Limb (tissue), 2 donors: ENCODE measurements at regions not wholly inside any gene's neighbourhood (a gene's known extent, or its start where the extent isn't known, plus 50 kb on each side); places are given as distances from the start of the nearest gene placed in this dataset.

Source experiments
- DNase-seq, 2 donors: peaks; one replicate each; pipeline ENCODE4 v3.0.0-alpha.2; 2016; ENCODE audit errors: extremely low spot score in 2 of 2

GRCh38 chr1:4422504-4423289 is 231.7 kb upstream of the AJAP1 start:
- peak in 1 of 2 donors; percentile 1 for DNase-seq

DNA sequence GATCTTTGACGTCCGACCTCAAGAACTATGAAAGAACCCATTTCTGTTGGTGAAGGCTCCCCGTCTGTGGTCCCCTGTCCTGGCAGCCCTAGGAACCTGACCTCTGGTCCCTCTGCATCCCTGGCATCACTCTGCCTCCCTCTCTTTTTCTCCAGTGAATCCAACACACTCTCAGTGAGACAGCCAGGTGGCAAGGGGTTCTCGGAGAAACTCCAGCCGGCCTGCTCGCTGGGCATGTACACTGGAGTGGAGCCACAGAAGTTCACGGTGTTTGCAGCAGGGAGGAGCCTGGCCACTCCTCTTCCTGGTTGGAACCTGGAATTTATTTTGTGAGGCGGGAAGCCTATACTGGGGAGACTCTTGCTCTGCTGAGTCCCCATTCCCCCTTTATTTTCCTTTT is 230.2 kb upstream of the AJAP1 start:
- DNase-seq: no peak

- no peak for DNase-seq
Observed at GRCh38 chr1:4424766-4425165, 229.6 kb upstream of the AJAP1 start.

DNA sequence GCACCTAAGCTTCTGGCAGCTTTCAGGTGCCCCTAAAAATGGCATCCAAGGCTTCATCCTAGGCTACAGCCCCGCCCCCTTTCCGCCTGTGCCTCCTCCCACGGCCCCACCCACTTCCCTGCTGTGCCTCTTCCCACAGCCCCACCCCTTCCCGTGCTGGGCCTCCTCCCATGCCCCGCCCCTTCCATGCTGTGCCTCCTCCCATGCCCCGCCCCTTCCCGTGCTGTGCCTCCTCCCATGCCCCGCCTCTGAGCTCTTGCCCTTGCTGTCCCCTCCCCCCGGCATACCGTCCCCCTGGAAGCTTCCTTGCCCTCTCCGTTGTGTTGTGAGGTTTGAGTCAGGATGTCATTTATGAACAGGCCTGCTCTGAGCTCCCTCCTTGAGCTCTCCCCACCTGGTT is 228.5 kb upstream of the AJAP1 start:
- no peak for DNase-seq

- no peak for DNase-seq
Observed at GRCh38 chr1:4428711-4429110, 225.7 kb upstream of the AJAP1 start.

GRCh38 chr1:4430406-4431365 is 223.7 kb upstream of the AJAP1 start:
- no peak for DNase-seq

DNA sequence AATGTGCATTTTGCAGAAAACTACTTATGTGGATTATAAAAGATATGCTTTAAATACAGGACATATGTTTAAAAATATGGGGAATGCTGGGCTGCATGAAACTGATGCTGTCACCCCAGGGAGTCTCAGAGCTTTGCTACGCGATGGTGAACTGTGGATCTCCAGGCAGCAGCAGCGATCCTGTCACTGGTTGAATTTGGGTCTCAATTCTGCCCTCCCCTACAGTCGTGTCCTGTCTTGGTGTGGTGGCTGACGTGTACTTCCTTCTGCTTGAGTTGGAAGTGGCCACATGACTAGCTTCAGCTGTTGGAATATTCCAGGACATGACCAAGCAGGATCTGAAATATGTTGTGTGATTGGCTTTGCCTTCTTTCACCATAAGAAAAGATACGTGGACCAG is 222.9 kb upstream of the AJAP1 start:
- no peak for DNase-seq

DNA sequence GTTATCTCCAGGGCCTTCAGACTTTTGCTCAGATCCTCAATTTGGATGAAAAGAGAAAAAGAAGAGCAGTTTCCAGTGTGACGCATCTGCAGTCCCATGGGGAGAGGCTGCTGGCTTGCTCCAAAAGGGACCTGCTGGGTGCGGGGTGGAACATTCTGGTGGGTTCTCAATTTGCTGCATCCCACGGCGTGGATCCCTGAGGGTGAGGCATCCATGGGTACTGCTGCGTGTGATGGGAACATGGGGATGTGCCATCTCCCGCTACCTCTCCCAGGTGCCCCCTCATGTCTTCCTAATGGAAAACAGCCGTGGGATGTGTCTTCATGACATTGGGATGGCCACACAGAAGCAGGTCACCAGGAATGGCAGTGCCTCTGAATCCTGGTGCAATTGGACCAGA is 221.3 kb upstream of the AJAP1 start:
- no peak for DNase-seq

DNA sequence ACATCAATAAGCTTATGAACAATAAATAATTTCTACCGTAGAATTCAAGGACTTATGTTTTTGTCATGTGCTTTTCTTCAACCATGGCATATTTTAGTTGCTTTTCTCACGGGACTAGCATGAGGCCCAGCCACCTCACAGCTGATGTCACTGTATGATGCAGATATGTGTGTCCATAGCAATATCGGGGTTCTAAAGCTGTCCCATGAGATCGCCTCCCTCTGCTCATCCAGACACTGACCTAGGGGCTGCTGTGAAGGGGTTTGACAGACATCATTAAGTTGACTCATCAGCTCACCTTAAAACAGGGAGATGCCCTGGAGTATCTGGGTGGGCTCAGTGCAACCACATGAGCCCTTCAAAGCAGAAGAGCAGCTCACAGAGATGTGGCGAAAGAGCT is 210.3 kb upstream of the AJAP1 start:
- no peak for DNase-seq

DNA sequence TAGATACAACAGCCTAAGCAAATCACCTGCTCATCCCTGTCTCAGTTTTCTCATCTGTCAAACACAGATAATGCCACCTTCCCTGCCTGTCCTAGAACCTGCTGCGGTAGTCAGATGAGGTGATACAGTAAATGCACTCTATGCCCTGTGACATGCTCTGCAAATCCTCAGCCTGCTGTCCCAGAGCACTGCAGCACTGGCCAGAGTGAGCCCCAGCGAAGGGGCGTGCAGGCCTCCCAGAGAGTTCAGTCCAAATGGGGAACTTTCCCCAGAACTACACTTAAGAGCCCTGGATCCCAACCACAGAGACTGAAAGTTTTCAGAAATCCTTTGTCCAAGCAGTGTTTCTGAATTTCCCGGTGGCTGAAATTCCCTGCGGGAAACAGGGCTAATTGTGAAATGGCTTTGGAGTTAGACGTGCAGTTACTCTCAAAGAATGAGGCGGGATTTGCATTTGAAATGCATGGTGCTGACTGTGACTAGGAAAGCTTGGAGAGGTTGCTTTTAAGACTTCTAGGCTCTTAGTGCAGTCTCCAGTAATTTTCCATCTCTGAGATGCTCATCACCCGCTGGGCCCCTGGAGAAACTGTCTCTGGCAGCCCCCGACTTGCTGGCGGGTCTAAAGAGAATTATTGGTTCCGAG is 206.5 kb upstream of the AJAP1 start:
- no peak for DNase-seq

GRCh38 chr1:4449972-4450371 is 204.4 kb upstream of the AJAP1 start:
- DNase-seq: no peak

GRCh38 chr1:4452701-4453100 is 201.7 kb upstream of the AJAP1 start:
- DNase-seq: peak in 1 of 2 donors; percentile 21

DNA sequence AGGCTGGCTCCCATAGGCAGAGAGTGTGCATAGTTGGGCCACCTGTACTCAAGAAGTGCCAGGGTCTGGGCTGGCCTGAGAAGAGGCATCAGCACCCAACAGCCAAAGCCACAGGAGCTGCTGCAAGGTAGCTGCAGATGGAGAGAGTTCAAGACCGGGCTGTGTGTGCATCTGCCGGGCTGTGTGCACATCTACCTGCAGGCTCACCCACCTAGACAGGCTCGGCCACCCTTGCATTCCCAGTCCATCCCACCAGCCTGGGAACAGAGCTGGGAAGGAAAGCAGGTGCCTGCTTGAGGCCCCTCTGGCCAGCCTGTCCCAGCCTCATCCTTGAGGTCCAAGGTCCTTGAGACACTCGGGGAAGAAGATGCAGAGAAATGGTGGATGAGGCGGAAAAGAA is 194.4 kb upstream of the AJAP1 start:
- no peak for DNase-seq

DNA sequence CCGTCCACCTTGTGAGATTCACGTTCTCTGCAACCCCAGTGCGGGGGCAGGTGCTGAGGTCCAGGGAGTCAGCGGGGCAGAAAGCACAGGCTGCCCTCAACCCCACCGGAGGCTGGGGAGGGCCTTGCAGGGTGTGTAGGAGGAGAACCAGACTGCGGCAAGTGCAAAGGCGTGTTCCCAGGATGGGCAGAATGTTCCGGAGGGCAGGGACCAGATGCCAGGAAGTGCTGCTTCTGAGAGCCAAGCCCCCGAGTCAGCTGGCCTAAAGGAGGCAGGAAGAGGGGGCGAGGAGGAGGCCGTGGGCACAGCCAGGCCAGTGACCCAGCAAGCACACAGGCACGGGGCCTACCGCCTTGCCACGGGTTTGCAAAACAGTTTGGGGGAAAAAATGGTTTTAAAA is 193.8 kb upstream of the AJAP1 start:
- DNase-seq: no peak

DNA sequence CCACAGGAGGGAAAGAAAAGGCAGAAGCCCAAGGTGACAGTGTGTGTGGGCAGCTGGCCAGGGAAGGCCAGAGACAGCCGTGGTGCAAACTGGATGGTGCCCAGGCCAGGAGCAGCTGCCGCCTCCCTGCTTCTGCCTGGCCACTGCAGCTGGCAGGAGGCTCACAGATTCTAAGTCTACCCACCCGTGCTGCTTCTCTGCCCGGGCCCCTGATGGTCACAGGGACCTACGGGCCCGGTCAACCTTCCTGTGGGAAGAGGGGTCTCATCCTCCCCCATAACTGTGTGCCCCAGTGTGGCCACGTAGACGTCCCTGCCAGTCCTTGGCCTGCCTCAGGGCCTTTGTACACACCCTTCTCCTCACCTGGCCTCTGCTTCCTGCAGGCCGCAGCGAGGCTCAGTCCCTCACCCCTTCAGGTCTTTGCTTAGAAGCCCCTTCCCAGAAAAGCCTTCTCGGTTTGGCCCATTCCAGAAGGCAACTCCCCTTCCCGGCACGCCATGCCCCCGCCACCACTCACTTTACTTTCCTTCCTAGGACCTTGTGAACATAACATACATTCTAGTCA is 192.6 kb upstream of the AJAP1 start:
- no peak for DNase-seq

DNA sequence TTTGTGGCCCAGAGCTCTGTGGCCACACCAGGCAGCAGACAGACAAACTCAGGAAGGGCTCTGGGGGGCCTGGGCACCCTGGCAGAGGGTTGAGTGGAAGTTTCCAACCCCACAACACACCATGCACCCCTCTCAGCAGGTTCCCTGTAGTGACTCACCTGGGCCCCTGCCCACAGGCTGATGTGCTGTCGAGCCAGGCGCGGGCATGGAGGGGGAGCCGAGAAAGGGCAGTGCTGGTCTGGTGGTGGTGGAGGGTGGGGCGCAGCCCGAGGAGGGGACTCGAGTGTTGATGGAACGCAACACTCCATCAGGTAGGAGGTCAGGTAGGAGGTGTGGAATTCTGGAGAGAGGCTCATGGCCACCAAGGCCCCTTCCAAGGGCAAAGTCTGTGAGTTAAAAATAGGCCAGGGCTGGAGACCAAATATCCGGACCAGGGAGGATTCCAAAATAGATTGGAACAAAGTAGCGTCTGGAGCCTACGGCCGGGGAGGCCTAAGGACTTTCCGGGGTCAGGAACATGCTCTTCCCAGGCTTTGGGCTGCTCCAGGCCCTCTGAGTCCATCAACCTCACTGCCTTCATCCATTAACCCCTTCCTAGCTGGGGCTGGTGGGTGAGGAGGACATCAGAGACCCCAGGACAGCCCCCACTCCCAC is 191.5 kb upstream of the AJAP1 start:
- DNase-seq: no peak

GRCh38 chr1:4463631-4464030 is 190.8 kb upstream of the AJAP1 start:
- DNase-seq: no peak

DNA sequence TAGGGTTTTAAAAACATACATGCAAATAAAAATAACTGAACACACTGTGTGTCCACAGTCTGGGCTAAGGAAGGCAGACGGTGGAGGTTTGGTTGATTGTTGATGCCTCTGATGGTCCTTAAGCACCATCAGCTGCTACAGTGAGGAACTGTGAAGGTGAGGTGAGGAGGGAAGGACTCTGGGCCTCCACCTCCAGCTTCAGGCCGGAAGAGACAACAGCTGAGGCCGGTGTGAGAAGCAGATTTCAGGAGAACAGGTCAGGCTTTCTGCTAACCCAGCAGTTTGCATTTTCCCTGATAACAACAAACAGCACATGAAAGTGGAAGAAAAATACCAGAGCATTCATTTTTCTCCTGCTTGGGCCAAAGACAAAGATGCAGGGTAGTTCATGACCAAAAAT is 189.9 kb upstream of the AJAP1 start:
- no peak for DNase-seq

DNA sequence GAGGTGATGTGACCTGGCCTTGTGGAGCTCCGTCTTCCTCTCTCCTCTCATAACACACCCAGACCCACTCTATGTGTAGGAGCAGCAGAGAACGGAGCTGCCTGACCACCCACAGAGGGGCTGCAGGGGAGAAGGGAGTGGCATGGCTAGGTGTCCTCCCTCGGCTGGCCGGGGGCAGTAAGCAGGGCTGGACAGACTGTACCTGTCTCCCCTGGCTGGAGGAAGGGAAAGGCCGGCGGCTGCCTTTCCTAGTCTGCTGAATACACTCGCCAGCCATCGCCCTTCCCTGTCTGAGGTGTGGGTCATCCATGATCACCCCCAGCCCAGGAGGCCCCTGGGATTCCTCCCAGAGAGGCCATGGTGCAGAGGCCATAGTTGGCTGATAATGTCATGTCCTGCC is 187.2 kb upstream of the AJAP1 start:
- DNase-seq: no peak

- no peak for DNase-seq
Observed at GRCh38 chr1:4468386-4468785, 186.0 kb upstream of the AJAP1 start.

DNA sequence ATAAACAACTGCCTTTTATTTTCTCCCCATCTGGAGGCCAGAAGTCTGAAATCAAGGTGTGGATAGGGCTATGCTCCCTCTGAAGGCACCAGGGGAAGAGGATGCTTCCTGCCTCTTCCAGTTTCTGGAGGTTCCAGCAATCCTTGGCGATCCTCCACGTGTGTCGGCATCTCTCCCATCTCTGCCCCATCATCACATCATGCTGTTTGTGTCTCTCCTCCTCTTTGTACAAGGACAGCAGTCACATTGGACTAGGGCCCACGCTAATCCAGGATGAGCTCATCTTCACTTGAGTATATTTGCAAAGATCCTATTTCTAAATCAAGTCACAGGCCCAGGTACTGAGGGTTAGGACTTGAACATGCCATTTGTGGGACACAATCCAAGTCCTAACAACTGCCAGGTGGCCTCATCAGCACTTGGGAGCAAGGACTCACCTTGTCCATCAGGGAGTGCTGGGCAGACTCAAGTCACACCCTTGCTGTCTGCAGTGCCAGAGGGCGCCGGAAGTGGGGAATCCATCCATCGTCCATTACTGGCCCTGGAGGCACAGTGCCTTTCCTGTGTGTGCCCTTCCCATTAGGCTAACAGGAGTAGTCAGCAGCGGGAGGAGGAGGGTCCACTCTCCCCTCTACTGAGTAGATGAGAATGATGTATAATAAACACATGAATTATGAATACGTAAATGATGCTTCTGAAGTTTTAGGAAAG is 185.4 kb upstream of the AJAP1 start:
- no peak for DNase-seq
